SK-N-SH (cell line): ENCODE measurements at regions not wholly inside any gene's neighbourhood (a gene's known extent, or its start where the extent isn't known, plus 50 kb on each side); places are given as distances from the start of the nearest gene placed in this dataset.

ENCODE experiments used
- CTCF ChIA-PET: fragments of 300-600, 350-600 bp; formaldehyde crosslinking; extraction: SDS; loops from one replicate; lab custom pipeline; 2021; lab: Yijun Ruan, JAX
- POLR2A ChIA-PET: fragments of 350-600 bp; sonication (Branson Sonifier 250); formaldehyde crosslinking; extraction: SDS; loops from one replicate; lab custom pipeline; 2020; ENCODE audit warnings: antibody characterized with exemption, inconsistent platforms; lab: Yijun Ruan, JAX
- DNase-seq: peaks from one replicate; pipeline ENCODE4 v3.0.0; 2012
- H2AFZ ChIP-seq: fragments of 200-600 bp; sonication (generic); 2 replicates; pipeline ENCODE4 v1.8.1; 2016; ENCODE audit warnings: antibody characterized with exemption, mild to moderate bottlenecking, low read depth
- H3F3A ChIP-seq: fragments of 200-600 bp; sonication (generic); replicated peaks from 2 replicates; pipeline ENCODE3; 2016; ENCODE audit warnings: antibody characterized with exemption, mild to moderate bottlenecking; ENCODE audit not compliant: insufficient read depth
- H3K27ac ChIP-seq, 2 experiments: fragments of 200-500 bp in 1 of 2; fragments of 200-600 bp in 1 of 2; sonication (Bioruptor generic) in 1 of 2; sonication (generic), shearing (Covaris generic) in 1 of 2; 2 replicates each; pipeline versions ENCODE4 v1.5.1 to v1.6.1; 2014 to 2016; ENCODE audit warnings: low read depth in 2 of 2, inconsistent platforms in 1 of 2, low read length in 1 of 2, mild to moderate bottlenecking in 1 of 2, mixed read lengths in 1 of 2
- H3K27me3 ChIP-seq: fragments of 200-600 bp; sonication (generic), shearing (Covaris generic); 2 replicates; pipeline ENCODE4 v1.6.1; 2016; ENCODE audit warnings: mixed run types; ENCODE audit not compliant: insufficient read depth
- H3K36me3 ChIP-seq, 2 experiments: fragments of 200-500 bp in 1 of 2; fragments of 200-600 bp in 1 of 2; sonication (Bioruptor generic) in 1 of 2; sonication (generic) in 1 of 2; replicated peaks in 1 of 2; 2 replicates each; pipeline versions ENCODE3 to v1.5.1; 2014 to 2016; ENCODE audit warnings: low read length in 1 of 2, mild to moderate bottlenecking in 1 of 2; ENCODE audit not compliant: insufficient read depth in 2 of 2, control insufficient read depth in 1 of 2
- H3K4me1 ChIP-seq, 2 experiments: fragments of 200-500 bp in 1 of 2; fragments of 200-600 bp in 1 of 2; sonication (Bioruptor generic) in 1 of 2; sonication (generic), shearing (Covaris generic) in 1 of 2; 2 replicates each; pipeline versions ENCODE4 v1.5.1 to v1.6.1; 2014 to 2016; ENCODE audit warnings: low read depth in 1 of 2, low read length in 1 of 2, mixed run types in 1 of 2; ENCODE audit not compliant: insufficient read depth in 2 of 2, control insufficient read depth in 1 of 2
- H3K4me2 ChIP-seq: fragments of 200-600 bp; sonication (generic), shearing (Covaris generic); 2 replicates; pipeline ENCODE4 v1.6.1; 2017; ENCODE audit warnings: mixed run types
- H3K4me3 ChIP-seq, 2 experiments: fragments of 200-500 bp in 1 of 2; fragments of 200-600 bp in 1 of 2; sonication (Bioruptor generic) in 1 of 2; sonication (generic), shearing (Covaris generic) in 1 of 2; 2 replicates each; pipeline versions ENCODE4 v1.5.1 to v1.8.1; 2014 to 2016; ENCODE audit warnings: low read depth in 2 of 2, inconsistent platforms in 1 of 2, low read length in 1 of 2, mild to moderate bottlenecking in 1 of 2, mixed read lengths in 1 of 2, moderate library complexity in 1 of 2
- H3K79me2 ChIP-seq: fragments of 200-600 bp; sonication (generic); 2 replicates; pipeline ENCODE4 v1.8.1; 2017; ENCODE audit warnings: mild to moderate bottlenecking; ENCODE audit not compliant: insufficient read depth
- H3K9ac ChIP-seq: fragments of 200-600 bp; sonication (generic); 2 replicates; pipeline ENCODE4 v1.6.1; 2017; ENCODE audit warnings: mixed run types
- H3K9me2 ChIP-seq: fragments of 200-600 bp; sonication (generic); 2 replicates; pipeline ENCODE4 v1.6.1; 2017; ENCODE audit warnings: mixed run types
- H3K9me3 ChIP-seq: fragments of 200-600 bp; sonication (generic); 2 replicates; pipeline ENCODE4 v1.6.1; 2017; ENCODE audit warnings: mixed run types, mild to moderate bottlenecking, moderate library complexity
- H4K20me1 ChIP-seq: fragments of 200-600 bp; sonication (generic); 2 replicates; pipeline ENCODE4 v1.6.1; 2017; ENCODE audit warnings: mild to moderate bottlenecking, mixed run types; ENCODE audit not compliant: insufficient read depth
- EP300 ChIP-seq, 2 experiments: IDR thresholded peaks; 2 replicates each; pipeline versions ENCODE4 v1.4.0 to v1.6.1; 2012; ENCODE audit warnings: borderline replicate concordance in 1 of 2, low read depth in 1 of 2, low read length in 1 of 2
- EZH2phosphoT487 ChIP-seq: fragments of 200-600 bp; sonication (generic); IDR thresholded peaks from 2 replicates; pipeline ENCODE4 v1.6.1; 2017; ENCODE audit warnings: low read depth, mixed run types, mild to moderate bottlenecking, antibody characterized with exemption, moderate library complexity, borderline replicate concordance
- FOXJ3 ChIP-seq: sonication (generic); formaldehyde crosslinking; IDR thresholded peaks from 2 replicates; pipeline ENCODE4 v1.5.1; 2020; ENCODE audit warnings: mild to moderate bottlenecking, missing genetic modification reagents
- FOXM1 ChIP-seq: IDR thresholded peaks from 2 replicates; pipeline ENCODE4 v1.4.0; 2012; ENCODE audit warnings: low read depth, mild to moderate bottlenecking
- GABPA ChIP-seq: IDR thresholded peaks from 2 replicates; pipeline ENCODE4 v1.4.0; 2012; ENCODE audit warnings: low read depth, mild to moderate bottlenecking
- JUND ChIP-seq: IDR thresholded peaks from 2 replicates; pipeline ENCODE4 v1.4.0; 2012
- MAX ChIP-seq: IDR thresholded peaks from 2 replicates; pipeline ENCODE4 v1.4.0; 2012; ENCODE audit warnings: low read depth
- MXI1 ChIP-seq: IDR thresholded peaks from 2 replicates; pipeline ENCODE4 v1.6.1; 2012; ENCODE audit warnings: mild to moderate bottlenecking, low read depth, low read length, improper control_type of control experiment
- NFIC ChIP-seq: IDR thresholded peaks from 2 replicates; pipeline ENCODE4 v1.4.0; 2012; ENCODE audit warnings: borderline replicate concordance
- NRF1 ChIP-seq: IDR thresholded peaks from 2 replicates; pipeline ENCODE4 v1.6.1; 2012; ENCODE audit warnings: low read depth, mild to moderate bottlenecking, low read length
- POLR2AphosphoS5 ChIP-seq: IDR thresholded peaks from 2 replicates; pipeline ENCODE4 v1.6.1; 2012; ENCODE audit warnings: low read depth, low read length
- RCOR1 ChIP-seq: fragments of 150-350 bp; IDR thresholded peaks from 2 replicates; pipeline ENCODE4 v1.6.1; 2017; ENCODE audit warnings: antibody characterized with exemption, low read length
- REST ChIP-seq: IDR thresholded peaks from 2 replicates; pipeline ENCODE4 v1.6.1; 2012; ENCODE audit warnings: mild to moderate bottlenecking, low read depth, low read length, moderate library complexity
- RXRA ChIP-seq: IDR thresholded peaks from 2 replicates; pipeline ENCODE4 v1.4.0; 2012; ENCODE audit warnings: low read depth, mild to moderate bottlenecking, borderline replicate concordance
- SIN3A ChIP-seq: IDR thresholded peaks from 2 replicates; pipeline ENCODE4 v1.6.1; 2012; ENCODE audit warnings: low read depth, mild to moderate bottlenecking, low read length, moderate library complexity, borderline replicate concordance
- SMC3 ChIP-seq: IDR thresholded peaks from 2 replicates; pipeline ENCODE4 v1.6.1; 2012; ENCODE audit warnings: low read depth, low read length, improper control_type of control experiment
- TAF1 ChIP-seq: IDR thresholded peaks from 2 replicates; pipeline ENCODE4 v1.6.1; 2012; ENCODE audit warnings: low read depth, mild to moderate bottlenecking, low read length, moderate library complexity, borderline replicate concordance
- USF1 ChIP-seq: IDR thresholded peaks from 2 replicates; pipeline ENCODE4 v1.4.0; 2012; ENCODE audit warnings: low read depth, borderline replicate concordance
- USF2 ChIP-seq: fragments of 150-350 bp; IDR thresholded peaks from 2 replicates; pipeline ENCODE4 v1.6.1; 2017; ENCODE audit warnings: antibody characterized with exemption, low read length, low read depth, borderline replicate concordance
- YY1 ChIP-seq: IDR thresholded peaks from 2 replicates; pipeline ENCODE4 v1.4.0; 2012; ENCODE audit warnings: low read depth, mild to moderate bottlenecking
- WGBS: methylation state at CpG from one replicate; pipeline ENCODE4 v1.1.6; 2017; ENCODE audit warnings: low lambda C conversion rate; 5-methylcytosine and 5-hydroxymethylcytosine counted together

GRCh38 chr2:122114421-122114820 is 359.0 kb downstream of the TSN start:
- 4% methylated on average over 2 of the region's 2 CpGs for WGBS

More at GRCh38 chr2:122114421-122114820, 359.0 kb downstream of the TSN start:
- DNase-seq, result no peak
- no peaks in the 10 kb centered on the region for H3K4me1 ChIP-seq
- TF ChIP-seq FOXM1, result no peak
- no peak for TF ChIP-seq FOXJ3 (CRISPR knock-in tag)
- TF ChIP-seq POLR2AphosphoS5, result no peak
- no peak for TF ChIP-seq NFIC
- no peak for TF ChIP-seq SIN3A
- no peak for TF ChIP-seq RCOR1
- TF ChIP-seq USF1, result no peak
- TF ChIP-seq SMC3, result no peak
- TF ChIP-seq RXRA, result no peak
- TF ChIP-seq EP300 (IDR thresholded peaks at IDR 0.05; ENCODE audit: borderline replicate concordance in 1 of 2, low read depth in 1 of 2, low read length in 1 of 2), result no peak
- TF ChIP-seq REST, result no peak
- no peak for TF ChIP-seq JUND
- TF ChIP-seq EZH2phosphoT487, result no peak
- no peak for TF ChIP-seq TAF1
- no peak for TF ChIP-seq NRF1
- TF ChIP-seq YY1, result no peak
- no peak for TF ChIP-seq GABPA
- no peak for TF ChIP-seq MAX
- no peak for TF ChIP-seq USF2
- no peak for TF ChIP-seq MXI1
- TF ChIP-seq, all 33 proteins: peak for 0
- Histone ChIP-seq H3K4me3 (no peak overlapping the region), H3K4me2 (no peak overlapping the region), H3K9me3 (no peaks in the 10 kb centered on the region), H2AFZ (no peak overlapping the region), H3F3A (no peaks in the 10 kb centered on the region), H3K9ac (no peak overlapping the region), H3K36me3 (no peaks in the 10 kb centered on the region), H3K27me3 (no peaks in the 10 kb centered on the region), H4K20me1 (no peaks in the 10 kb centered on the region), H3K9me2 (no peaks in the 10 kb centered on the region), H3K79me2 (no peaks in the 10 kb centered on the region), H3K27ac (no peak overlapping the region)
- CTCF ChIA-PET, result interaction anchor here (0.6 to 0.9 kb wide), 2 partner anchors 242 to 1909 kb away, joined by 3 read pairs; no protein-coding TSS in a partner anchor
- POLR2A ChIA-PET, result no interaction called here
